ACC112 (cell line): ENCODE measurements at regions not wholly inside any gene's neighbourhood (a gene's known extent, or its start where the extent isn't known, plus 50 kb on each side); places are given as distances from the start of the nearest gene placed in this dataset.

Experiments
- H2AFZ ChIP-seq: fragments of 200-600 bp; sonication (generic); one replicate; pipeline ENCODE4 v1.6.0; 2017; ENCODE audit warnings: antibody characterized with exemption, low read length; ENCODE audit not compliant: unreplicated experiment
- H3K27ac ChIP-seq: fragments of 200-600 bp; sonication (generic); 2 replicates; pipeline ENCODE4 v1.5.1; 2014; ENCODE audit warnings: low read depth, mild to moderate bottlenecking, antibody characterized with exemption, low read length, moderate library complexity
- H3K27me3 ChIP-seq: fragments of 200-600 bp; sonication (generic); 2 replicates; pipeline ENCODE4 v1.6.1; 2014; ENCODE audit warnings: mild to moderate bottlenecking, antibody characterized with exemption, low read length, moderate library complexity, mixed read lengths; ENCODE audit not compliant: insufficient read depth
- H3K36me3 ChIP-seq: fragments of 200-600 bp; sonication (generic); 2 replicates; pipeline ENCODE4 v1.6.1; 2016; ENCODE audit warnings: mild to moderate bottlenecking, antibody characterized with exemption, low read length, moderate library complexity, mixed read lengths; ENCODE audit not compliant: insufficient read depth
- H3K4me1 ChIP-seq: fragments of 200-600 bp; sonication (generic); one replicate; pipeline ENCODE4 v1.6.1; 2016; ENCODE audit warnings: low read length, mixed read lengths; ENCODE audit not compliant: insufficient read depth, unreplicated experiment, control insufficient read depth
- H3K4me3 ChIP-seq: fragments of 200-600 bp; sonication (generic); 2 replicates; pipeline ENCODE4 v1.5.1; 2014; ENCODE audit warnings: mild to moderate bottlenecking, low read depth, low read length
- H3K79me2 ChIP-seq: fragments of 200-600 bp; sonication (generic); one replicate; pipeline ENCODE4 v1.6.0; 2016; ENCODE audit warnings: low read length; ENCODE audit not compliant: control insufficient read depth, unreplicated experiment, insufficient read depth

- Histone ChIP-seq H3K79me2 (peaks cover 3% of the 10 kb centered on the region), H3K27me3 (no peaks in the 10 kb centered on the region), H3K4me3 (peak overlapping the region; percentile 26), H2AFZ (peak overlapping the region; percentile 69), H3K36me3 (no peaks in the 10 kb centered on the region), H3K27ac (no peak overlapping the region), H3K4me1 (peaks cover 38% of the 10 kb centered on the region)
These were observed 55.1 kb downstream of the TTC6 start for GRCh38 chr14:37650356-37651037.

DNA sequence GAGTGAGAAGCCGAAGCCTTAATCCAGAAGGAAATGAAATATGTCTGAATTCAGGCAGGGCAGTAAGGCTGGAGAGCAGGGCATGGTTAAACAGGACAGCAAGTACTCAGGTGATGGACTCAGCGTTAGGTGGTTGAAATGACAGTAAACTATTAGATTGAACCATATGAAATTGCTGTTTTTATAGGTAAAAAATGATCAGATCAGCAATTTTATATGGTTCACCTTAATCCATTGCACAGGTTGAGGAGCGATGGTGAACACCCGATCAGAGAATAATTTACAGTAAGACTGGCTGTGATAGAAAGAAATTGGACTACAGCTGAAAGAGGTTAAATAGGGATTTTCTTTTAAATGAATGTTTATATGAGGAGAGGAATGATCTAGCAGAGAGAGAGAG lies 56.6 kb downstream of the TTC6 start:
- no peak overlapping the region for H2AFZ ChIP-seq
- H3K4me1 ChIP-seq = peaks cover 47% of the 10 kb centered on the region
- no peak overlapping the region for H3K4me3 ChIP-seq
- peaks cover 3% of the 10 kb centered on the region for H3K79me2 ChIP-seq
- no peaks in the 10 kb centered on the region for H3K27me3 ChIP-seq
- H3K27ac ChIP-seq = no peak overlapping the region
- H3K36me3 ChIP-seq = no peaks in the 10 kb centered on the region

DNA sequence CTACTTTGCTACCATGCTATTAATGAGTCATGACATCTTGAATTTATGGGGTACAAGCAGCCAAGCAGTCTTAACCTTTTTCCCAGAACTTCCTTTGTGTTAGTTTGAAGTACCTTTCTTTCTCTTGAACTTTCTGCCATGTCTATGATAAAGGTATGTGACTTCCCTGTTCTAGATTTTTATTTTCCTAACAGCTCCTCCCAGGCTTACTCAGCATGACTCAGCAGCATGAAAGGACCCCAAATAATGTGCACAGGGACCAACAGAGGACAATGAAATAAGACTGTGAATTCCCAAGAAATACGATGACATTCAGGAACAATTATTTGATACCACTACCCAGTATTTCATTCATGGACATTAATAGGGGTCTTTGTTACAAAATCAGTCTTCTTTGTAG lies 60.0 kb downstream of the TTC6 start:
- H3K27ac ChIP-seq = peak overlapping the region; percentile 57
- no peaks in the 10 kb centered on the region for H3K79me2 ChIP-seq
- H3K36me3 ChIP-seq = no peaks in the 10 kb centered on the region
- H2AFZ ChIP-seq = peak overlapping the region; percentile 16
- peak overlapping the region; percentile 16; the same call in 1 of the 2 replicates for H3K4me3 ChIP-seq
- no peaks in the 10 kb centered on the region for H3K27me3 ChIP-seq
- H3K4me1 ChIP-seq = peaks cover 44% of the 10 kb centered on the region

- Histone ChIP-seq H2AFZ (no peak overlapping the region), H3K4me1 (peaks cover 32% of the 10 kb centered on the region), H3K27ac (peak overlapping the region; percentile 43; the same call in 1 of the 2 replicates)
These were observed 62.7 kb downstream of the TTC6 start for GRCh38 chr14:37658156-37658555.

GRCh38 chr14:37663498-37663897 lies 68.1 kb downstream of the TTC6 start:
- Histone ChIP-seq H3K79me2 (no peaks in the 10 kb centered on the region), H3K36me3 (no peaks in the 10 kb centered on the region), H3K27ac (no peak overlapping the region), H3K27me3 (no peaks in the 10 kb centered on the region), H2AFZ (no peak overlapping the region), H3K4me1 (peaks cover 5% of the 10 kb centered on the region), H3K4me3 (no peak overlapping the region)

More at GRCh38 chr14:37658156-37658555, 62.7 kb downstream of the TTC6 start:
- H3K79me2 ChIP-seq = no peaks in the 10 kb centered on the region
- no peak overlapping the region for H3K4me3 ChIP-seq
- no peaks in the 10 kb centered on the region for H3K27me3 ChIP-seq
- H3K36me3 ChIP-seq = no peaks in the 10 kb centered on the region

GRCh38 chr14:37665479-37665878 lies 70.0 kb downstream of the TTC6 start:
- no peak overlapping the region for H2AFZ ChIP-seq
- H3K27ac ChIP-seq = no peak overlapping the region
- H3K79me2 ChIP-seq = no peaks in the 10 kb centered on the region
- H3K27me3 ChIP-seq = no peaks in the 10 kb centered on the region
- no peaks in the 10 kb centered on the region for H3K36me3 ChIP-seq
- H3K4me3 ChIP-seq = no peak overlapping the region
- peaks cover 14% of the 10 kb centered on the region for H3K4me1 ChIP-seq

DNA sequence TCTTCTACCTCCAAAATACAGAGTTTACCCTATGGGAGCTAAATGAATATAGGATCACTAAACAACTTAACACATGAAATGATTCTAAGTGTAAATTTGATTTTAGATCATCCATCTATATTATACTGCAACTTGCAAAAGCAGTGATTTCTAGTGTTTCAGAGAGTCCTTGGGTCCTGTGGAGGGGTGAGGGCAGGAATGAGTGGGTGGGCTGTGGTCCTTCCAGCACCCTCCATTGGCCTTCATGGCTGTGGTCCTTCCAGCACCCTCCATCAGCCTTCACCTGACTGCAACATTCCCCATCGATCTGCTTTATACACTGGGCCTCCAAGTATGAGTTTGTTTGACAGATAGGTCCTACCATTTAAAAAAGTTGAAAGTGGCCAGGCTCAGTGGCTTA lies 70.5 kb downstream of the TTC6 start:
- H3K4me1 ChIP-seq = peaks cover 16% of the 10 kb centered on the region
- H3K27me3 ChIP-seq = no peaks in the 10 kb centered on the region
- H3K79me2 ChIP-seq = no peaks in the 10 kb centered on the region
- no peak overlapping the region for H2AFZ ChIP-seq
- no peaks in the 10 kb centered on the region for H3K36me3 ChIP-seq
- H3K4me3 ChIP-seq = no peak overlapping the region
- no peak overlapping the region for H3K27ac ChIP-seq

- Histone ChIP-seq H3K27me3 (no peaks in the 10 kb centered on the region), H3K79me2 (no peaks in the 10 kb centered on the region), H3K27ac (peak overlapping the region; percentile 72), H3K4me1 (peaks cover 18% of the 10 kb centered on the region), H3K4me3 (peak overlapping the region; percentile 13; the same call in 1 of the 2 replicates), H2AFZ (peak overlapping the region; percentile 47), H3K36me3 (no peaks in the 10 kb centered on the region)
These were observed 73.2 kb downstream of the TTC6 start for GRCh38 chr14:37668646-37669045.

DNA sequence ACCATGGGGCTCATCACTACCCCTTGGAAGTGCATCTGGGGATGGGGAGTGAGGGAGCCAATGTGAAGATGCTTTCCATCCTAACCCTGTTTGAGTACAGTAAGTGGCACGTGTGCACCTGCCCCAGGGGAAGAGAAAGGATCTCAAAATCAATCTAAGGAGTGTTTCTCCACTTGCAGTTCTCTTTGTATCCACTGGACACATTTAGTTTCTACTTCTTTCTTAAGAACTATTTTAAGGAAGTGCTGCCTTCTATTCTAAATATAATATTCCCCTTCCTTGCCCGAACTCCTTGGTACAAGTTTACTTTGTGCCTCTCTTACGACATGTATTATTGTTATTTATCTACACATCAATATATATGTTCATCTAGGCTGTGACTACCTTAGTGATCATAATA lies 73.8 kb downstream of the TTC6 start:
- Histone ChIP-seq H3K36me3 (no peaks in the 10 kb centered on the region), H3K79me2 (no peaks in the 10 kb centered on the region), H3K27ac (peak overlapping the region; percentile 72), H3K4me1 (peaks cover 18% of the 10 kb centered on the region), H2AFZ (peak overlapping the region; percentile 47), H3K27me3 (no peaks in the 10 kb centered on the region), H3K4me3 (peak overlapping the region; percentile 13; the same call in 1 of the 2 replicates)

DNA sequence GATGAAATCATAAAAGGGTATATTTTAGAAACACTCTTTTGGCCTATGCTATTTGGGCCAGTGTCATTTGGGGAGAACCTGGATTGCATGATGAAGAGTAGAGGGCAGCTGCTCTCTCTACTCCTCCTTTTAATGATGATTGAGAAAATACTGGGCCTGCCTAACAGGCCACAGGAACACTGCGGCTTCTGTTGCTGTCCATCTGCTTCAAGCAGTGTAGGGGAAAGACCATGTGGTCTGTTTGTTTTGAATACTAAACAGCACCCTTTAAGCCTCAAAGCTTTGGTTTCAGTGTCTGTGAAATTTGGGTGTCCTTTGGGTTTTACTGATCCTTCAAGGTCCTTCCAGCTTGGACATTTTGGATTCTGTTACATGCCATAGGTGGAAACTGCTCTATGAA lies 78.0 kb downstream of the TTC6 start:
- no peaks in the 10 kb centered on the region for H3K36me3 ChIP-seq
- no peaks in the 10 kb centered on the region for H3K27me3 ChIP-seq
- no peak overlapping the region for H3K4me3 ChIP-seq
- H2AFZ ChIP-seq = no peak overlapping the region
- H3K79me2 ChIP-seq = no peaks in the 10 kb centered on the region
- H3K27ac ChIP-seq = no peak overlapping the region
- peaks cover 14% of the 10 kb centered on the region for H3K4me1 ChIP-seq

GRCh38 chr14:37678916-37679315 lies 83.5 kb downstream of the TTC6 start:
- Histone ChIP-seq H3K4me3 (no peak overlapping the region), H3K79me2 (no peaks in the 10 kb centered on the region), H3K4me1 (peaks cover 6% of the 10 kb centered on the region), H3K36me3 (no peaks in the 10 kb centered on the region), H2AFZ (no peak overlapping the region), H3K27me3 (no peaks in the 10 kb centered on the region), H3K27ac (no peak overlapping the region)
